NCI-H2196 (cell line): ENCODE measurements at regions not wholly inside any gene's neighbourhood (a gene's known extent, or its start where the extent isn't known, plus 50 kb on each side); places are given as distances from the start of the nearest gene placed in this dataset.

Experiments used
- DNase-seq: peaks from one replicate; lab custom pipeline; 2025; ENCODE audit not compliant: unreplicated experiment; lab: John Stamatoyannopoulos, UW

GRCh38 chr13:90187478-90188350, 1159.8 kb upstream of the MIR17HG start:
- DNase-seq = no peak

GRCh38 chr13:90188351-90188636, 1159.2 kb upstream of the MIR17HG start:
- DNase-seq = no peak

GRCh38 chr13:90197722-90198121, 1149.8 kb upstream of the MIR17HG start:
- DNase-seq = no peak

GRCh38 chr13:90201202-90201601, 1146.3 kb upstream of the MIR17HG start:
- DNase-seq = no peak

- no peak for DNase-seq
These were observed 1145.6 kb upstream of the MIR17HG start for GRCh38 chr13:90201676-90202460.

- DNase-seq = no peak
These were observed 1142.4 kb upstream of the MIR17HG start for GRCh38 chr13:90205081-90205480.

- DNase-seq = no peak
These were observed 1141.6 kb upstream of the MIR17HG start for GRCh38 chr13:90205911-90206310.

- no peak for DNase-seq
These were observed 1130.2 kb upstream of the MIR17HG start for GRCh38 chr13:90217275-90217674.

GRCh38 chr13:90222758-90223157, 1124.7 kb upstream of the MIR17HG start:
- DNase-seq = no peak

- DNase-seq = no peak
These were observed 1117.2 kb upstream of the MIR17HG start for GRCh38 chr13:90230311-90230710.

- no peak for DNase-seq
These were observed 1115.2 kb upstream of the MIR17HG start for GRCh38 chr13:90232291-90232690.

- DNase-seq = no peak
These were observed 1113.4 kb upstream of the MIR17HG start for GRCh38 chr13:90233933-90234672.

- DNase-seq = no peak
These were observed 1109.6 kb upstream of the MIR17HG start for GRCh38 chr13:90237852-90238251.

- no peak for DNase-seq
These were observed 1109.1 kb upstream of the MIR17HG start for GRCh38 chr13:90238413-90238812.

- DNase-seq = no peak
These were observed 1108.4 kb upstream of the MIR17HG start for GRCh38 chr13:90239130-90239529.

- no peak for DNase-seq
These were observed 1101.5 kb upstream of the MIR17HG start for GRCh38 chr13:90246005-90246404.

GRCh38 chr13:90246687-90247345, 1100.7 kb upstream of the MIR17HG start:
- DNase-seq = no peak

- DNase-seq = no peak
These were observed 1093.7 kb upstream of the MIR17HG start for GRCh38 chr13:90253806-90254205.

- no peak for DNase-seq
These were observed 1093.0 kb upstream of the MIR17HG start for GRCh38 chr13:90254437-90254836.

- no peak for DNase-seq
These were observed 1090.7 kb upstream of the MIR17HG start for GRCh38 chr13:90256746-90257145.

- no peak for DNase-seq
These were observed 1089.4 kb upstream of the MIR17HG start for GRCh38 chr13:90258129-90258528.
